HG03135 (cell line): ENCODE measurements at regions not wholly inside any gene's neighbourhood (a gene's known extent, or its start where the extent isn't known, plus 50 kb on each side); places are given as distances from the start of the nearest gene placed in this dataset.
A peak's percentile ranks its signal among the peaks of the same experiment; 100 is the strongest.
"Not testable (repeated sequence)": the region's sequence is repeated elsewhere in the genome, so short reads cannot be mapped to it uniquely, and the experiment has no call there.

Source experiments
- ATAC-seq: cut with Tn5 transposase; IDR thresholded peaks from one replicate; pipeline ENCODE4 v1.9.1; 2021; ENCODE audit warnings: mild to moderate bottlenecking, moderate library complexity; ENCODE audit not compliant: unreplicated experiment

DNA sequence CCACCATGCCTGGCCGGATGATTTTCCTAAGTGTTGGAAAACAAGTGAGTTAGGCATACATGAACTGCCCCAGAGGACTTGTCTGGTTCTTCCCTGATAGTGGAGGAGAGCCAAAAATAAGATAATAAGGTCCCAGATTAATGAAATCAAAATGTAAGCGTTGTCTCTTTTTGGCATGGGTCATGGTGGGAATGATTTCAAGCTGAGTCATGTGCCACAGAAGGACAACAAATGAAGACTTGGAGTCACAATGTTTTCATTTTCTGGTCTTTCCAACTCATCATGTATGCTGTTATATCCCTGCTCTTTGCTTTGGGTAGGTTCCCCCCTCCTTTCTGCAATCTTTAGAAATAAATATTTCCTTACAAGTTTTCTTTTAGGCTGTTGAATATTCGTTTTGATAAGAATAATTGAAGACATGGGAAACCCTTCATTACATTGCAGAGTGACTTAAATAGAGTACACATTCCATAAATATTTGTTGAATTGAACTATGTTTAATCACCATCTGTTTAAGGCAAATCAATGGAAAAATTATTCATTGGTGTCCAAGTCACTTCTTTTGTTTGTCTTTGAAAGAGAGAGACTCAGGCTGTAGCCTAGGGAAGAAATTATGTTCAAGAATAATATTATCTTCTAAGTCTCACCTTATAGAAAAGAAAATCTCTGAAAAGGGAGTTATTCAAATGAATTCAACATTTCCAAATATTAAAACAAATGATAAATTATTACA lies 196.3 kb downstream of the CSNK1G3 start:
- no peak for ATAC-seq

DNA sequence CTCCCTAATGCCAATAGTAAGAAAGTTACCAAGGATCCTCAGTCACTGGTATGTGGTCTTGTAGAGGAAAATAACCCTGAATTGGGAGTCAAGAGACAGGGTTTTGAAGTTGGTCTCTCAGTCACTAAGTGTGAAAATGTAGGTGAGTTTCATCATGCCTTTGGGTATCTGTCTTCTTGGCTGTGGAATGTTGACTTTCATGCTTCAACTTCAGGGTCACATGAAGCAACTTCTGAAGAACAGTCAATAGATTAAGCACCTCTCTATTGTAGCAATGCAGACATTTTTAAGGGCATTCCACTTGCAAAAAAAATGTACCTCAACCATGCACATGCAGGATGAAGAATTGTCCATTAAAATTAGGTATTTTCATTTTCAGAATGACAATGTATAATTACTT lies 194.6 kb downstream of the CSNK1G3 start:
- ATAC-seq: no peak

DNA sequence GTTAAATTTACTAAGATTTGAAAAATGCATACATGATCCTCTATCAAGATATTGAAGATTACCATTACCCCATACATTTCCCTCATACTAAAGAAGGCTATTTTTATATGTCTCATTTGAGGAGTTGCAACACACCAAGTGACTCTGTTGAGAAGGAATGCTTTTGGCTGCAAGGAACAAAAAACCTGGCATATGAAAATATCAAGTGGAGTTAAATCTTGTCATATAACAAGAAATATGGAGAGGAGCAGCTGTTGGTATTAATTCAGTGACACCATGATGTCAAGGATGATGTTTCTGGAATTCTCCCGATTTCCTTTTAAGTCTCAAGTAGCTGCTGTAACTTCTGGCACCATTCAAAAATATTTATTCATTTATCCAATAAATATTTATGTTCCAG lies 193.8 kb downstream of the CSNK1G3 start:
- ATAC-seq: no peak

DNA sequence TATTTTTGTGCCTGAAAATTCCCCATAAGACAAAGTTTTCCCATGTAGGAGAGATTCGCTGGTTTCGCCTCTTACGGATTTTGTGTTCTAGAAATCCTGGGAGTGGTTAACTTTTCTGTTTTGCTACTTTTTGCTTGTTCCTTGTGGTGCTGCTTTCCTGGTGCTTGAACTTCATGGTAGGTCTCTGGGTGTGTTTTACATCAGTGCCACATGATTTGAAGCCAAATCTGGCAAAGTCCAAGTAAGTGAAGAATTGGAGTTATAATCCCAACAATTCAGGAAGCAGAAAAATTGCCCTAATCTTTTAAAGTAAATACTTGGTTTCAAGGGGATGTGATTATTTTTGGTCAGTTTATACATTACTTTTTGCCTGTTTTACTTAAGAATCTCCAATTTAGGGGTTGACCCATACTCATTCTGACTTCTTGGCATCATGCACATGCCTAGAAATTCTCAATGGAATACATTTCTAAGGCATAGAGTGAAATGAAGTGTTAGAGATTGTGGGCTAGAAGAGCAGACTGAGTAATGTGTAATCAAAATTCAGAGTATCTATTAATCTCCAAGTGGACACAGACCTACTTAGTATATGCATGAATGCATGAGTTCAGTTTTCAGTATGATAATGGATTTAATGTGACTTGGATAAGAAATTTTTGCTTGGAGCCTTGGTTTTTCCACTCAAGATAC lies 189.7 kb downstream of the CSNK1G3 start:
- no peak for ATAC-seq

DNA sequence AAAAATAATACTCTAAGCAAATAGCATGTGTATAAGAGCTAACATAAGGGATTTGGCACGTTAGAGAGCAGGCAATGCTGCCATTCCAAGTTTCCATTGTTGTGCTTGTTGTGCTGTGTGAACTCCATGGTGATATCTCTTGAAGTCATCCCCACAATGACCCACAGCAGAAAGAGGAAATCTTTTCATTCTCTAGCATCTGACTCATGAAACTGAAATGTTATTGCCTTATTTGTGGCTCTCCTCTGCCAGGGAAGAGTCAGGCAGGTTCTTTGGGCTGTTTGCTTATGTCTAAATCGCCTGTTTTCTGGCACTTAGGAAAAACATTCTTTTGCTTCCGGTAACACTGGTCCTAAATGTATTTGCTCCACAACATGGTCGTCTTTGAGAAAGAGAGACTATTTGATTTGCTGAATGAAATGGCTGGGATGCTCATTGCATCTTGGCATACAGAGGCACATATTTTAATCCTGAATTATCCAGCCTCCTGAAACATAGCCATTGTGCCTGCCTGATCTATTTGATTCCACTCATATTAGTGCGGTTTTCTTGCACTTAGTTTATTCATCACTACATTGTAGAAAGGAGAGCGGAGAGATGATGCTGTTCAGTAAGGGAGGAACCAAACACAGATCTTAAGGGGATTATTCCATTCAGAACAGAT lies 188.8 kb downstream of the CSNK1G3 start:
- ATAC-seq: no peak

DNA sequence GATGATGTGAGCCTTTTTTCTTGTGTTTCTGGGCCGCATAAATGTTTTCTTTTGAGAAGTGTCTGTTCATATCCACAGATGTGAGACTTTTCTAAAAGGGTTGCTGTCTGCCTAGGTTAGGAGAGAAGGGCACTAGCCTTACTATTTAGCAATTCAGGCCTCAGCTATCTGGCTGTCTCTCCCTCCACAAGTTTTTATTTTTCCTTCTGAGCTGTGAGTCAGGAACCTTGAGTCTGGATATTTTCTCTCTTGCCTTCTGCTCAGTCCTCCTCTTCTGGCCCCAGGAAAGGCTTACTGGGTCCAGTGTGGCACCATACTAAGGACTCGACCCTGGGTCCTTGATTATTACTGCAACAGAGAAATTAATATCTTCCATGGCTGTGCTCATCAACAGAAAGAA lies 187.6 kb downstream of the CSNK1G3 start:
- ATAC-seq: no peak

DNA sequence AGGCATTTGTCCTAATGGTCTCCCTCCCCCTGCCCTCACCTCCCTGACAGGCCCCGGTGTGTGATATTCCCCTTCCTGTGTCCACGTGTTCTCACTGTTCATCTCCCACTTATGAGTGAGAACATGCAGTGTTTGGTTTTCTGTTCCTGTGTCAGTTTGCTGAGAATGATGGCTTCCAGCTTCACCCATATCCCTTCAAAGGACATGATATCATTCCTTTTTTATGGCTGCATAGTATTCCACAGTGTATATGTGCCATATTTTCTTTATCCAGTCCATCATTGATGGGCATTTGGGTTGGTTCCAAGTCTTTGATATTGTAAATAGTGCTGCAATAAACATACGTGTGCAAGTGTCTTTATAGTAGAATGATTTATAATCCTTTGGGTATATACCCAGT lies 187.0 kb downstream of the CSNK1G3 start:
- not testable (repeated sequence) for ATAC-seq

DNA sequence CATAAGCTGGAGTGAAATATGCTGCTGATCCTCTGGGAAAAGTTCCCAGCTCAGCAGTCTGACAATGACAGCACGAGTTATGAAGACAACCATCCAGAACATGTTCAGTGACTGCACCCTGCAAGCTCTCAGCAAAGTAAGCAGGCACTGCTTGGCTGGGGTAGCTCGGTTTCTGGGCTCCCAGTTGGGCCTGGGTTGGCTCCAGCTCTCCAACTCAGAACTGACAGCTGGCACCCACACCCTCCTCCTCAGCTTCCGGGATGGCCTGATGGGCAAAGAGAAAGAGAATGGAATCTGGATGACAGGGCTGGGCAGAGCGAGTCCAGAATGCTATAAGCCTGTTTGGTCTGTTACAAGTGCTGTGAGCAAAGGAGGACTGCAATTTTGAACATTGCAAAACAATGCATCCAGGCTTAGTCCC lies 185.0 kb downstream of the CSNK1G3 start:
- ATAC-seq: no peak

DNA sequence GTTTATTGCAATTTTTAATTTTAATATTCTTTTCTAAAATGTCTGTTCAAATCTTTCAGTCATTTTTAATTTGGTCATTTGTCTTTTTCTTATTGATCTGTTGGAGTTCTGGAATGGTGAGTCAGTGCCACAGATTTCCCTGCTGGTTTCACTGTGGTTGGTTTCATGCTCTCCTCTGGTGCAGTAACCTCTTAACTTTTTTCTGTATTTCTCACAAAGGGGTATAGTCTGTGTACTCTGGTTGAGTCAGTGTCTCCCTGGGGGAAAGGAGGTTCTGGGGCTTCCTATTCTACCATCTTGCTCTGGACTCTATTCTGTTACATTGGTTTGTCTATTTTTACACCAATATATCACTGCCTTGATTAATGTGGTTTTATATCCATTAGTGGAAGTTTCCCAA lies 178.8 kb downstream of the CSNK1G3 start:
- ATAC-seq: no peak

DNA sequence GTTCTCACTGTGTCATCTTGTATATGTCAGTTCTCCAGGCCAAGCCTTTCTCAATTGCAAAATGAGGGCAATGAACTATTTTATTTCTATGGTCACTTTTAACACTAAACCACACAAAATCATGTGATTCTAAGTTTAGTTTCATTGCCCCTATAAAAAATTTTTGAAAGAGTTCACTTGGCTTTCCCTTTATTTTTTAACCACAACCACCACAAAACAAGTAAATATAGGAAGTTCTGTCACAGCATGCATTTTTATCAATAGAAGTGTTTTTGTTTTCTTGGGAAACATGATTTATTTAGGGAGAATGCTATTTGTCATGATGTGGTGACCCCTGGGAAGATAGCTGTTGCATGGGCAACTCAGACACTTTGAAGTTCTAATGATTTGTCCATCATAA lies 169.1 kb downstream of the CSNK1G3 start:
- no peak for ATAC-seq

DNA sequence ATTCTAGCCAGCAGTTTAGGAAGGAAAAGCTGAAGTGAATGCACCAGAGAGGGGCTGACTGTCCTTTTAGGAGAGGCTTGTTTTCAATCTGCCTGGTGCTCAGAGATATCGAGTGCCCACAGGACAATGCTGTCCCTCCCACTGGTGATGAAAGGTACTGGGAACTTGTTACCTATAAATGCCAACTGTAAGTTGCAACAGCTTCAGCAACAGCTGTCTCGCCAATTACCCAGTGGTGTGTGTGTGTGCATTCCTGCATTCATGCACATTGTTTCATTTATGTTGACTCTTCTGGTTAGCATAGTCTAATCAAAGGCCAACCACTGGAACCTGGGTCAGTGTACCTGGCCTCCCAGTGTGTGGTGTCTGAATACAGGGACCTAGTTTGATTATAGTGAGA lies 161.1 kb downstream of the CSNK1G3 start:
- no peak for ATAC-seq

DNA sequence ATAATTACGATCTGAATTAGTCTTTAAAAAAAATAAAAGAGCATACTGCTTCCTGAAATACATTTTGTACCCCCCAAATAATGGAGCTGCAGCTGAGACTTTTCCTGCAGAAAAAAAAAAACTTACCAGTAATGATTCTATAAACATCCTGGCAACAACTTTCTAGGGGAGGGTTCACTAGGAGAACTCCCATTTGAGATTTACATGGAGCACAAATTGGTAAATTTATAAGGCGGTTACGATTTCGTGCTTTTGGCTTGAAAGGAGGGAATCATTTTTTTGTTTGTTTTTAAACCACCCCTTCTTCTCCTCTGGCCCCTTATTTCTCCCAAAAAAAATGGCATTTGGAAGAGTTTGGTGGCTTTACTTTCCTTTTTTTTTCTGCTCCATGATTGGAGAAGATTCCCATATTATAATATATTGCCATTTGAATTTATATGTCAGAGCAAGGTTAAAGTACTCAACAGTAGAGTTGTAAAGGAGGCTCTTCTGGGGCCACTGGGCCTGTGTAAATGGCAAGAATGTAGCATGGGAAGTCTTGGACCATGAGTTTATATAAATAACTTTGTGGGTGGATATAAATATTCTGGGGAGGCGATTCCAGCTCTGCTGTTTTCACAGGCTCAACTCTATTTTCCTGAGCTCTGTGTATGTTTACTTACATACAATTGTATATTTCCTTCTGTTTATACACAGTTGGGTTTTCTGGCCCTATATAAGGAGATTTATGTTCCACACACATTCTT lies 159.9 kb downstream of the CSNK1G3 start:
- ATAC-seq: no peak

DNA sequence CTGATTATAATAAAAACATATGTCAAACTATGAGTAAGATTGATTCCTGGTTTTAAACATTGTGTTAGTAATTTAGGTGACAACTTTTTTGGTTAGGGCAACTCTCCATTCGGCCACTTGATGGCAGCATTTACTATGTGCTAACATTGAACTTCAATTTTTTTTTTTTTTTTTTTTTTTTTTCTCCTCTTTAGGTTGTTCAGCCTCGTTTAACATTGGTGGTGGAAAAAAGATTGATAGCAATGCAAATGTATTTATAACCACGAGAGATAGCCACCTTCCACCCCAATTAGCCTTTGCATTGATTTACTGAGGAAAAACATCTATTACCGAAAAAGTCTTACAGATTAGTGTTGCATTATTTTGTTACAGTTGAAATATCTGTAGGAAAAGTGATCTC lies 159.1 kb downstream of the CSNK1G3 start:
- ATAC-seq: peak; percentile 54
